Muscle layer of colon (tissue), 2 donors: ENCODE measurements at regions not wholly inside any gene's neighbourhood (a gene's known extent, or its start where the extent isn't known, plus 50 kb on each side); places are given as distances from the start of the nearest gene placed in this dataset.

Experiments
- H3K27ac ChIP-seq: one replicate; pipeline ENCODE4 v1.7.0; 2013; ENCODE audit warnings: low read depth, mild to moderate bottlenecking, low read length, moderate library complexity
- H3K27me3 ChIP-seq, 2 donors: one replicate each; pipeline ENCODE4 v1.7.0; 2013; ENCODE audit warnings: low read length in 2 of 2, mild to moderate bottlenecking in 2 of 2; ENCODE audit not compliant: insufficient read depth in 2 of 2, control insufficient read depth in 1 of 2
- H3K36me3 ChIP-seq: one replicate; pipeline ENCODE4 v1.7.0; 2013; ENCODE audit warnings: mild to moderate bottlenecking, low read length; ENCODE audit not compliant: insufficient read depth
- H3K4me1 ChIP-seq: one replicate; pipeline ENCODE4 v1.7.0; 2013; ENCODE audit warnings: mild to moderate bottlenecking, low read length; ENCODE audit not compliant: insufficient read depth
- H3K4me3 ChIP-seq, 2 donors: one replicate each; pipeline ENCODE4 v1.7.0; 2013; ENCODE audit warnings: low read length in 2 of 2, low read depth in 1 of 2, mild to moderate bottlenecking in 1 of 2, moderate library complexity in 1 of 2
- H3K9ac ChIP-seq: one replicate; pipeline ENCODE4 v1.7.0; 2013; ENCODE audit warnings: low read length
- H3K9me3 ChIP-seq: one replicate; pipeline ENCODE4 v1.7.0; 2013; ENCODE audit warnings: mild to moderate bottlenecking, low read length
- donor health status: abdominal sarcoma.
- donor health status: Adenocarcinoma of cecum.

GRCh38 chr6:98094696-98095095 is 739.7 kb upstream of the POU3F2 start:
- Histone ChIP-seq H3K36me3 (no peaks in the 10 kb centered on the region), H3K27ac (no peak overlapping the region), H3K4me1 (no peaks in the 10 kb centered on the region), H3K9me3 (no peaks in the 10 kb centered on the region), H3K4me3 (no peak overlapping the region), H3K27me3 (no peaks in the 10 kb centered on the region), H3K9ac (no peak overlapping the region)

- Histone ChIP-seq H3K4me3 (no peak overlapping the region), H3K27ac (no peak overlapping the region), H3K27me3 (no peaks in the 10 kb centered on the region), H3K4me1 (no peaks in the 10 kb centered on the region), H3K36me3 (no peaks in the 10 kb centered on the region), H3K9ac (no peak overlapping the region), H3K9me3 (no peaks in the 10 kb centered on the region)
Measured at GRCh38 chr6:98107801-98108200, 726.6 kb upstream of the POU3F2 start.

GRCh38 chr6:98116455-98116854 is 717.9 kb upstream of the POU3F2 start:
- Histone ChIP-seq H3K4me3 (no peak overlapping the region), H3K4me1 (no peaks in the 10 kb centered on the region), H3K36me3 (no peaks in the 10 kb centered on the region), H3K27ac (no peak overlapping the region), H3K27me3 (no peaks in the 10 kb centered on the region), H3K9ac (no peak overlapping the region), H3K9me3 (no peaks in the 10 kb centered on the region)

GRCh38 chr6:98117068-98117467 is 717.3 kb upstream of the POU3F2 start:
- Histone ChIP-seq H3K27ac (no peak overlapping the region), H3K4me1 (no peaks in the 10 kb centered on the region), H3K36me3 (no peaks in the 10 kb centered on the region), H3K9me3 (no peaks in the 10 kb centered on the region), H3K27me3 (no peaks in the 10 kb centered on the region), H3K9ac (no peak overlapping the region), H3K4me3 (no peak overlapping the region)

- H3K4me1 ChIP-seq = no peaks in the 10 kb centered on the region
- H3K27ac ChIP-seq = no peak overlapping the region
- no peak overlapping the region for H3K4me3 ChIP-seq
- H3K9me3 ChIP-seq = no peaks in the 10 kb centered on the region
- no peaks in the 10 kb centered on the region for H3K27me3 ChIP-seq
- no peaks in the 10 kb centered on the region for H3K36me3 ChIP-seq
- no peak overlapping the region for H3K9ac ChIP-seq
Measured at GRCh38 chr6:98118397-98119045, 715.9 kb upstream of the POU3F2 start.

- no peaks in the 10 kb centered on the region for H3K4me1 ChIP-seq
- no peaks in the 10 kb centered on the region for H3K9me3 ChIP-seq
- no peak overlapping the region for H3K27ac ChIP-seq
- no peak overlapping the region for H3K9ac ChIP-seq
- no peaks in the 10 kb centered on the region for H3K36me3 ChIP-seq
- no peaks in the 10 kb centered on the region for H3K27me3 ChIP-seq
- H3K4me3 ChIP-seq = no peak overlapping the region
Measured at GRCh38 chr6:98124171-98124570, 710.2 kb upstream of the POU3F2 start.

- Histone ChIP-seq H3K27ac (no peak overlapping the region), H3K4me1 (no peaks in the 10 kb centered on the region), H3K36me3 (no peaks in the 10 kb centered on the region), H3K9ac (no peak overlapping the region), H3K27me3 (no peaks in the 10 kb centered on the region), H3K4me3 (no peak overlapping the region), H3K9me3 (no peaks in the 10 kb centered on the region)
Measured at GRCh38 chr6:98131290-98131990, 702.9 kb upstream of the POU3F2 start.

GRCh38 chr6:98136333-98136732 is 698.0 kb upstream of the POU3F2 start:
- Histone ChIP-seq H3K9ac (no peak overlapping the region), H3K27ac (no peak overlapping the region), H3K4me1 (no peaks in the 10 kb centered on the region), H3K36me3 (no peaks in the 10 kb centered on the region), H3K4me3 (no peak overlapping the region), H3K27me3 (no peaks in the 10 kb centered on the region), H3K9me3 (no peaks in the 10 kb centered on the region)

- H3K4me3 ChIP-seq = no peak overlapping the region
- H3K36me3 ChIP-seq = no peaks in the 10 kb centered on the region
- no peak overlapping the region for H3K27ac ChIP-seq
- H3K9ac ChIP-seq = no peak overlapping the region
- H3K27me3 ChIP-seq = no peaks in the 10 kb centered on the region
- no peaks in the 10 kb centered on the region for H3K9me3 ChIP-seq
- no peaks in the 10 kb centered on the region for H3K4me1 ChIP-seq
Measured at GRCh38 chr6:98137391-98137790, 697.0 kb upstream of the POU3F2 start.

- H3K9me3 ChIP-seq = no peaks in the 10 kb centered on the region
- H3K9ac ChIP-seq = no peak overlapping the region
- H3K27me3 ChIP-seq = no peaks in the 10 kb centered on the region
- no peak overlapping the region for H3K27ac ChIP-seq
- no peak overlapping the region for H3K4me3 ChIP-seq
- H3K4me1 ChIP-seq = no peaks in the 10 kb centered on the region
- H3K36me3 ChIP-seq = no peaks in the 10 kb centered on the region
Measured at GRCh38 chr6:98142839-98143238, 691.5 kb upstream of the POU3F2 start.

- H3K9ac ChIP-seq = no peak overlapping the region
- H3K4me1 ChIP-seq = no peaks in the 10 kb centered on the region
- H3K36me3 ChIP-seq = no peaks in the 10 kb centered on the region
- no peak overlapping the region for H3K27ac ChIP-seq
- no peaks in the 10 kb centered on the region for H3K27me3 ChIP-seq
- H3K9me3 ChIP-seq = no peaks in the 10 kb centered on the region
- no peak overlapping the region for H3K4me3 ChIP-seq
Measured at GRCh38 chr6:98146656-98147055, 687.7 kb upstream of the POU3F2 start.

GRCh38 chr6:98156580-98156979 is 677.8 kb upstream of the POU3F2 start:
- Histone ChIP-seq H3K4me1 (no peaks in the 10 kb centered on the region), H3K27me3 (no peaks in the 10 kb centered on the region), H3K9ac (no peak overlapping the region), H3K36me3 (no peaks in the 10 kb centered on the region), H3K4me3 (no peak overlapping the region), H3K27ac (no peak overlapping the region), H3K9me3 (no peaks in the 10 kb centered on the region)
